GM21360 (cell line): ENCODE measurements at regions not wholly inside any gene's neighbourhood (a gene's known extent, or its start where the extent isn't known, plus 50 kb on each side); places are given as distances from the start of the nearest gene placed in this dataset.
"Not testable (repeated sequence)": the region's sequence is repeated elsewhere in the genome, so short reads cannot be mapped to it uniquely, and the experiment has no call there.

Experiments
- ATAC-seq: cut with Tn5 transposase; IDR thresholded peaks from one replicate; pipeline ENCODE4 v1.9.1; 2021; ENCODE audit warnings: mild to moderate bottlenecking, moderate library complexity; ENCODE audit not compliant: unreplicated experiment

GRCh38 chr9:30630459-30630858, 1754.0 kb upstream of the ACO1 start:
- ATAC-seq = no peak

GRCh38 chr9:30646639-30647038, 1737.8 kb upstream of the ACO1 start:
- not testable (repeated sequence) for ATAC-seq

GRCh38 chr9:30661925-30662324, 1722.5 kb upstream of the ACO1 start:
- no peak for ATAC-seq

GRCh38 chr9:30670805-30671562, 1713.5 kb upstream of the ACO1 start:
- ATAC-seq = no peak

GRCh38 chr9:30673132-30673531, 1711.3 kb upstream of the ACO1 start:
- ATAC-seq = no peak

- no peak for ATAC-seq
Observed at GRCh38 chr9:30676651-30677050, 1707.8 kb upstream of the ACO1 start.

GRCh38 chr9:30677221-30677620, 1707.2 kb upstream of the ACO1 start:
- no peak for ATAC-seq

- ATAC-seq = no peak
Observed at GRCh38 chr9:30688801-30689200, 1695.6 kb upstream of the ACO1 start.

- no peak for ATAC-seq
Observed at GRCh38 chr9:30697958-30698357, 1686.5 kb upstream of the ACO1 start.

- no peak for ATAC-seq
Observed at GRCh38 chr9:30711591-30711990, 1672.9 kb upstream of the ACO1 start.

- no peak for ATAC-seq
Observed at GRCh38 chr9:30713243-30713642, 1671.2 kb upstream of the ACO1 start.

- no peak for ATAC-seq
Observed at GRCh38 chr9:30714389-30714788, 1670.1 kb upstream of the ACO1 start.

- no peak for ATAC-seq
Observed at GRCh38 chr9:30718483-30718882, 1666.0 kb upstream of the ACO1 start.

- no peak for ATAC-seq
Observed at GRCh38 chr9:30722065-30722464, 1662.4 kb upstream of the ACO1 start.

- ATAC-seq = no peak
Observed at GRCh38 chr9:30723656-30724055, 1660.8 kb upstream of the ACO1 start.

- ATAC-seq = no peak
Observed at GRCh38 chr9:30732060-30732459, 1652.4 kb upstream of the ACO1 start.

- ATAC-seq = no peak
Observed at GRCh38 chr9:30744871-30745270, 1639.6 kb upstream of the ACO1 start.

GRCh38 chr9:30746589-30746988, 1637.9 kb upstream of the ACO1 start:
- ATAC-seq = no peak

GRCh38 chr9:30757723-30758122, 1626.7 kb upstream of the ACO1 start:
- no peak for ATAC-seq

- no peak for ATAC-seq
Observed at GRCh38 chr9:30758726-30759446, 1625.6 kb upstream of the ACO1 start.

GRCh38 chr9:30765318-30765717, 1619.1 kb upstream of the ACO1 start:
- no peak for ATAC-seq

- ATAC-seq = no peak
Observed at GRCh38 chr9:30771163-30771708, 1613.2 kb upstream of the ACO1 start.
